ENCODE measurements at regions not wholly inside any gene's neighbourhood (a gene's known extent, or its start where the extent isn't known, plus 50 kb on each side); places are given as distances from the start of the nearest gene placed in this dataset.
"Not testable (repeated sequence)": the region's sequence is repeated elsewhere in the genome, so short reads cannot be mapped to it uniquely, and the experiment has no call there.

GRCh38 chr7:131722371-131722770, 165.9 kb upstream of the PODXL start:
- no peak for DNase-seq

- DNase-seq: no peak
These were observed 165.2 kb upstream of the PODXL start for GRCh38 chr7:131721660-131722059.

GRCh38 chr7:131720703-131721102, 164.3 kb upstream of the PODXL start:
- no peak for DNase-seq

GRCh38 chr7:131717181-131717580, 160.8 kb upstream of the PODXL start:
- DNase-seq: no peak

- no peak for DNase-seq
These were observed 142.9 kb upstream of the PODXL start for GRCh38 chr7:131699323-131699722.

GRCh38 chr7:131692131-131692960, 135.9 kb upstream of the PODXL start:
- DNase-seq: peak in 1 of 2 experiments; percentile 1

- no peak for DNase-seq
These were observed 135.2 kb upstream of the PODXL start for GRCh38 chr7:131691454-131692130.

- DNase-seq: no peak
These were observed 134.0 kb upstream of the PODXL start for GRCh38 chr7:131690441-131690840.

GRCh38 chr7:131689662-131690234, 133.3 kb upstream of the PODXL start:
- no peak for DNase-seq

GRCh38 chr7:131688738-131689661, 132.6 kb upstream of the PODXL start:
- DNase-seq: peak; percentile 41 to 46

- DNase-seq: no peak
These were observed 130.9 kb upstream of the PODXL start for GRCh38 chr7:131687296-131687695.

GRCh38 chr7:131686833-131687232, 130.4 kb upstream of the PODXL start:
- DNase-seq: no peak

GRCh38 chr7:131683536-131684125, 127.2 kb upstream of the PODXL start:
- DNase-seq: no peak

- DNase-seq: no peak
These were observed 125.5 kb upstream of the PODXL start for GRCh38 chr7:131681961-131682360.

GRCh38 chr7:131679071-131679470, 122.6 kb upstream of the PODXL start:
- not testable (repeated sequence) for DNase-seq

- DNase-seq: not testable (repeated sequence)
These were observed 120.4 kb upstream of the PODXL start for GRCh38 chr7:131676850-131677249.

GRCh38 chr7:131674131-131674530, 117.7 kb upstream of the PODXL start:
- no peak for DNase-seq

- no peak for DNase-seq
These were observed 117.1 kb upstream of the PODXL start for GRCh38 chr7:131673576-131673975.

GRCh38 chr7:131670406-131670805, 114.0 kb upstream of the PODXL start:
- DNase-seq: no peak

- DNase-seq: no peak
These were observed 111.3 kb upstream of the PODXL start for GRCh38 chr7:131667699-131668098.

- DNase-seq: no peak
These were observed 108.6 kb upstream of the PODXL start for GRCh38 chr7:131665021-131665420.

- DNase-seq: no peak
These were observed 108.1 kb upstream of the PODXL start for GRCh38 chr7:131664570-131664969.
